ENCODE measurements at regions not wholly inside any gene's neighbourhood (a gene's known extent, or its start where the extent isn't known, plus 50 kb on each side); places are given as distances from the start of the nearest gene placed in this dataset.

- no peak overlapping the region for H3K4me3 Mint-ChIP-seq
- no peaks in the 10 kb centered on the region for H3K36me3 Mint-ChIP-seq (ENCODE audit: insufficient read depth)
- DNase-seq, result no peak
- H3K27ac Mint-ChIP-seq, result no peak overlapping the region
- peaks cover 40 to 53% of the 10 kb centered on the region in 2 donors for H3K27me3 Mint-ChIP-seq
- ATAC-seq (replicated peaks), result no peak
- H3K9me3 Mint-ChIP-seq, result no peaks in the 10 kb centered on the region
- H3K4me1 Mint-ChIP-seq (ENCODE audit: low read depth in 2 of 2), result peaks cover 0 to 2% of the 10 kb centered on the region in 2 donors
Observed at GRCh38 chr15:91759560-91759959, 93.9 kb upstream of the SLCO3A1 start.

- ATAC-seq (replicated peaks) (no peak), DNase-seq (no peak)
- Mint-ChIP-seq H3K4me3 (no peak overlapping the region), H3K27me3 (peaks cover 44 to 61% of the 10 kb centered on the region in 2 donors), H3K4me1 (ENCODE audit: low read depth in 2 of 2) (no peaks in the 10 kb centered on the region), H3K27ac (no peak overlapping the region), H3K36me3 (ENCODE audit: insufficient read depth) (no peaks in the 10 kb centered on the region), H3K9me3 (no peaks in the 10 kb centered on the region)
Observed at GRCh38 chr15:91765660-91766059, 87.8 kb upstream of the SLCO3A1 start.

GRCh38 chr15:91769476-91769875 is 84.0 kb upstream of the SLCO3A1 start:
- no peak overlapping the region for H3K4me3 Mint-ChIP-seq
- no peaks in the 10 kb centered on the region for H3K4me1 Mint-ChIP-seq (ENCODE audit: low read depth in 2 of 2)
- peaks cover 31 to 67% of the 10 kb centered on the region in 2 donors for H3K27me3 Mint-ChIP-seq
- DNase-seq (no peak), ATAC-seq (replicated peaks) (no peak)
- no peak overlapping the region for H3K27ac Mint-ChIP-seq
- H3K36me3 Mint-ChIP-seq (ENCODE audit: insufficient read depth), result no peaks in the 10 kb centered on the region
- H3K9me3 Mint-ChIP-seq, result no peaks in the 10 kb centered on the region

GRCh38 chr15:91769894-91770293 is 83.6 kb upstream of the SLCO3A1 start:
- no peak overlapping the region for H3K4me3 Mint-ChIP-seq
- no peak for DNase-seq
- no peaks in the 10 kb centered on the region for H3K4me1 Mint-ChIP-seq (ENCODE audit: low read depth in 2 of 2)
- no peak overlapping the region for H3K27ac Mint-ChIP-seq
- H3K9me3 Mint-ChIP-seq, result no peaks in the 10 kb centered on the region
- no peak for ATAC-seq (replicated peaks)
- H3K27me3 Mint-ChIP-seq, result peaks cover 34 to 68% of the 10 kb centered on the region in 2 donors
- H3K36me3 Mint-ChIP-seq (ENCODE audit: insufficient read depth), result no peaks in the 10 kb centered on the region

GRCh38 chr15:91776104-91776503 is 77.4 kb upstream of the SLCO3A1 start:
- peaks cover 35 to 79% of the 10 kb centered on the region in 2 donors for H3K27me3 Mint-ChIP-seq
- no peaks in the 10 kb centered on the region for H3K9me3 Mint-ChIP-seq
- H3K36me3 Mint-ChIP-seq (ENCODE audit: insufficient read depth), result no peaks in the 10 kb centered on the region
- ATAC-seq (replicated peaks), result no peak
- DNase-seq, result no peak
- no peaks in the 10 kb centered on the region for H3K4me1 Mint-ChIP-seq (ENCODE audit: low read depth in 2 of 2)
- no peak overlapping the region for H3K4me3 Mint-ChIP-seq
- H3K27ac Mint-ChIP-seq, result no peak overlapping the region

GRCh38 chr15:91779960-91780359 is 73.5 kb upstream of the SLCO3A1 start:
- no peak for ATAC-seq (replicated peaks)
- Mint-ChIP-seq H3K36me3 (ENCODE audit: insufficient read depth) (no peaks in the 10 kb centered on the region), H3K27me3 (peaks cover 44 to 75% of the 10 kb centered on the region in 2 donors), H3K9me3 (no peaks in the 10 kb centered on the region), H3K4me3 (no peak overlapping the region), H3K27ac (no peak overlapping the region), H3K4me1 (ENCODE audit: low read depth in 2 of 2) (no peaks in the 10 kb centered on the region)
- no peak for DNase-seq

GRCh38 chr15:91780387-91780786 is 73.1 kb upstream of the SLCO3A1 start:
- Mint-ChIP-seq H3K27ac (no peak overlapping the region), H3K4me1 (ENCODE audit: low read depth in 2 of 2) (no peaks in the 10 kb centered on the region), H3K27me3 (peaks cover 40 to 71% of the 10 kb centered on the region in 2 donors), H3K9me3 (no peaks in the 10 kb centered on the region), H3K36me3 (ENCODE audit: insufficient read depth) (no peaks in the 10 kb centered on the region), H3K4me3 (no peak overlapping the region)
- no peak for DNase-seq
- ATAC-seq (replicated peaks), result no peak

- H3K27me3 Mint-ChIP-seq, result peaks cover 30 to 53% of the 10 kb centered on the region in 2 donors
- no peaks in the 10 kb centered on the region for H3K36me3 Mint-ChIP-seq (ENCODE audit: insufficient read depth)
- no peak overlapping the region for H3K4me3 Mint-ChIP-seq
- no peak overlapping the region for H3K27ac Mint-ChIP-seq
- DNase-seq, result no peak
- H3K9me3 Mint-ChIP-seq, result no peaks in the 10 kb centered on the region
- ATAC-seq (replicated peaks), result no peak
- no peaks in the 10 kb centered on the region for H3K4me1 Mint-ChIP-seq (ENCODE audit: low read depth in 2 of 2)
Observed at GRCh38 chr15:91782221-91782620, 71.3 kb upstream of the SLCO3A1 start.

- no peaks in the 10 kb centered on the region for H3K36me3 Mint-ChIP-seq (ENCODE audit: insufficient read depth)
- no peak overlapping the region for H3K4me3 Mint-ChIP-seq
- H3K27me3 Mint-ChIP-seq, result peaks cover 34 to 45% of the 10 kb centered on the region in 2 donors
- ATAC-seq (replicated peaks) (no peak), DNase-seq (no peak)
- no peaks in the 10 kb centered on the region for H3K4me1 Mint-ChIP-seq (ENCODE audit: low read depth in 2 of 2)
- no peaks in the 10 kb centered on the region for H3K9me3 Mint-ChIP-seq
- H3K27ac Mint-ChIP-seq, result no peak overlapping the region
Observed at GRCh38 chr15:91783008-91783407, 70.5 kb upstream of the SLCO3A1 start.

GRCh38 chr15:91783451-91783850 is 70.1 kb upstream of the SLCO3A1 start:
- no peaks in the 10 kb centered on the region for H3K9me3 Mint-ChIP-seq

GRCh38 chr15:91784973-91785709 is 68.4 kb upstream of the SLCO3A1 start:
- DNase-seq (no peak), ATAC-seq (replicated peaks) (no peak)
- no peaks in the 10 kb centered on the region for H3K36me3 Mint-ChIP-seq (ENCODE audit: insufficient read depth)
- H3K27ac Mint-ChIP-seq, result no peak overlapping the region
- no peak overlapping the region for H3K4me3 Mint-ChIP-seq
- peaks cover 42 to 44% of the 10 kb centered on the region in 2 donors for H3K27me3 Mint-ChIP-seq
- H3K4me1 Mint-ChIP-seq (ENCODE audit: low read depth in 2 of 2), result no peaks in the 10 kb centered on the region
- H3K9me3 Mint-ChIP-seq, result no peaks in the 10 kb centered on the region

More at GRCh38 chr15:91783451-91783850, 70.1 kb upstream of the SLCO3A1 start:
- ATAC-seq (replicated peaks), result no peak
- no peaks in the 10 kb centered on the region for H3K36me3 Mint-ChIP-seq (ENCODE audit: insufficient read depth)
- no peaks in the 10 kb centered on the region for H3K4me1 Mint-ChIP-seq (ENCODE audit: low read depth in 2 of 2)
- H3K27ac Mint-ChIP-seq, result no peak overlapping the region
- H3K4me3 Mint-ChIP-seq, result no peak overlapping the region
- peaks cover 34 to 42% of the 10 kb centered on the region in 2 donors for H3K27me3 Mint-ChIP-seq
- no peak for DNase-seq

GRCh38 chr15:91787198-91787597 is 66.3 kb upstream of the SLCO3A1 start:
- H3K4me3 Mint-ChIP-seq, result no peak overlapping the region

GRCh38 chr15:91789136-91789535 is 64.4 kb upstream of the SLCO3A1 start:
- ATAC-seq (replicated peaks), result no peak
- Mint-ChIP-seq H3K4me1 (ENCODE audit: low read depth in 2 of 2) (no peaks in the 10 kb centered on the region), H3K27ac (no peak overlapping the region), H3K27me3 (peaks cover 43 to 56% of the 10 kb centered on the region in 2 donors), H3K9me3 (no peaks in the 10 kb centered on the region), H3K4me3 (no peak overlapping the region), H3K36me3 (ENCODE audit: insufficient read depth) (no peaks in the 10 kb centered on the region)
- DNase-seq, result no peak

More at GRCh38 chr15:91787198-91787597, 66.3 kb upstream of the SLCO3A1 start:
- H3K4me1 Mint-ChIP-seq (ENCODE audit: low read depth in 2 of 2), result no peaks in the 10 kb centered on the region
- DNase-seq, result no peak
- peaks cover 35 to 50% of the 10 kb centered on the region in 2 donors for H3K27me3 Mint-ChIP-seq
- no peaks in the 10 kb centered on the region for H3K36me3 Mint-ChIP-seq (ENCODE audit: insufficient read depth)
- H3K27ac Mint-ChIP-seq, result no peak overlapping the region
- no peak for ATAC-seq (replicated peaks)
- H3K9me3 Mint-ChIP-seq, result no peaks in the 10 kb centered on the region

GRCh38 chr15:91790836-91791235 is 62.7 kb upstream of the SLCO3A1 start:
- Mint-ChIP-seq H3K36me3 (ENCODE audit: insufficient read depth) (no peaks in the 10 kb centered on the region), H3K9me3 (no peaks in the 10 kb centered on the region), H3K27me3 (peaks cover 46 to 54% of the 10 kb centered on the region in 2 donors), H3K4me3 (no peak overlapping the region), H3K27ac (no peak overlapping the region), H3K4me1 (ENCODE audit: low read depth in 2 of 2) (no peaks in the 10 kb centered on the region)
- DNase-seq, result no peak
- ATAC-seq (replicated peaks), result no peak

All from effector memory CD8-positive, alpha-beta T cell (primary cell).